GM13976 (cell line): ENCODE measurements at regions not wholly inside any gene's neighbourhood (a gene's known extent, or its start where the extent isn't known, plus 50 kb on each side); places are given as distances from the start of the nearest gene placed in this dataset.

Experiments
- DNase-seq: peaks from one replicate; pipeline ENCODE4 v3.0.0; 2012; ENCODE audit warnings: low spot score
- in situ Hi-C: fragments of 300-500 bp; cut with MboI; formaldehyde crosslinking; loops from one replicate; pipeline ENCODE4 v1.12.0; 2022; ENCODE audit warnings: low sequenced_read_pairs, mixed read lengths, inconsistent platforms; ENCODE audit not compliant: unreplicated experiment
- TF ChIP-seq, protein P1 (sequence below): IDR thresholded peaks from 2 replicates; pipeline ENCODE4 v1.5.1; 2012; ENCODE audit warnings: borderline replicate concordance, mild to moderate bottlenecking; ENCODE audit not compliant: insufficient read depth; ENCODE audit errors: extremely low read depth, missing control alignments, control extremely low read depth

DNA sequence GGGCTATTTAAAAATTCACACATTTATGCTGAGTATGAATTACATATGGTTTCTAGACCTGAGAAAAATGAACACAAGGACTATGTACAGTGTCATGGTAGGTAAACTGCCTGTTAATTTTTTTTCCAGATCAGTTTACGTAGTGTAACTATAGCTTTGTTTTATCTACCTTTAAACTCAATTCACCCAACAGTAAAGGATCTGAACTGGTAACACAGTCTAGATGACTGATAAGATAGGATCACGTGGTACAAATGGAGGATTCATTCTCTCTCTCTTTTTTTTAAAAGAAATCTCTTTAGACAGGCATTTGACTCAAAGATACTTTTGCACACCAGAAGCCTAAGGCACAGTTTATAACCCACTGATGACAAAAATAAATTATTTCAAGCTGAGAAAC is 130.8 kb upstream of the ATP2B1 start:
- DNase-seq, result no peak
- in situ Hi-C loops, result no loop called here
- TF ChIP-seq, protein P1, sequence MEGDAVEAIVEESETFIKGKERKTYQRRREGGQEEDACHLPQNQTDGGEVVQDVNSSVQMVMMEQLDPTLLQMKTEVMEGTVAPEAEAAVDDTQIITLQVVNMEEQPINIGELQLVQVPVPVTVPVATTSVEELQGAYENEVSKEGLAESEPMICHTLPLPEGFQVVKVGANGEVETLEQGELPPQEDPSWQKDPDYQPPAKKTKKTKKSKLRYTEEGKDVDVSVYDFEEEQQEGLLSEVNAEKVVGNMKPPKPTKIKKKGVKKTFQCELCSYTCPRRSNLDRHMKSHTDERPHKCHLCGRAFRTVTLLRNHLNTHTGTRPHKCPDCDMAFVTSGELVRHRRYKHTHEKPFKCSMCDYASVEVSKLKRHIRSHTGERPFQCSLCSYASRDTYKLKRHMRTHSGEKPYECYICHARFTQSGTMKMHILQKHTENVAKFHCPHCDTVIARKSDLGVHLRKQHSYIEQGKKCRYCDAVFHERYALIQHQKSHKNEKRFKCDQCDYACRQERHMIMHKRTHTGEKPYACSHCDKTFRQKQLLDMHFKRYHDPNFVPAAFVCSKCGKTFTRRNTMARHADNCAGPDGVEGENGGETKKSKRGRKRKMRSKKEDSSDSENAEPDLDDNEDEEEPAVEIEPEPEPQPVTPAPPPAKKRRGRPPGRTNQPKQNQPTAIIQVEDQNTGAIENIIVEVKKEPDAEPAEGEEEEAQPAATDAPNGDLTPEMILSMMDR, result no peak

DNA sequence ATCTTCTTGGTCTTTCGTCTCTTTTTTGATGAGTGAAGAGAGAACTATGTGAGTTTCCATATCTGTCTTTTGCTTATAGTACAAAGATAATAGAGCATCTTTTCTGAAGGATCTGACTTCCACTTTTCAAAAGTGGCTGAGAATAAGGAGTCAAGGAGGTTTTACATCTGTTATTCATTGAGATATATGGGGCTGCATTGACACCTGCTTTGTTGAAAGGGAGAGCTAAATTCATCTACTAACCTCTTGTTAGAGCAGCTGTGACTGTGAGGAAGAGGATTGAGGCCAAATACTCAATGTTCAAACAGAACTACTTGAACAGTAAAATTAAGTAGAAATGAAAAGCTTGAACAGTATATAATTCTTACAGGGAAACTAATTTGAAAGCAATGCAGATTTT is 130.2 kb upstream of the ATP2B1 start:
- DNase-seq, result no peak
- in situ Hi-C loops, result no loop called here
- TF ChIP-seq, protein P1, result no peak

DNA sequence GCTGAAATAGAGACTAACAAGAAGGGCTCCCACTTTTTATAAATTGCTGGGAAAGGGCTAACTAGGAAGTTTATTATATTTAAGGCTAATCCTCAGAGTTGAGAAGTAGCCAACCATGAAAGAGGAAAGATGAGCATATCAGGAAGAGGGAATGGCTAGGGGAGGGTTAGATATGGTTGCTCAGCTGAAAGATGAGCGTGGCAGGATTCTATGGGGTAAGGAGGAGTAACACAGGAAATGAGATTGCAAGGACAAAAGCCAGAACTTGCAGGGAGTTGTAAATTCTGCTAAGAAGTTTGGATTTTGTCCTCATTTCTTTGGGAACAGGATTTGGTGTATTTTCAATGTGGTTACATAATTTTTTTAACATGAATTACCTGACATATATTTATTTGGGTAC is 127.4 kb upstream of the ATP2B1 start:
- TF ChIP-seq, protein P1, result no peak
- no peak for DNase-seq
- in situ Hi-C loops, result no loop called here

DNA sequence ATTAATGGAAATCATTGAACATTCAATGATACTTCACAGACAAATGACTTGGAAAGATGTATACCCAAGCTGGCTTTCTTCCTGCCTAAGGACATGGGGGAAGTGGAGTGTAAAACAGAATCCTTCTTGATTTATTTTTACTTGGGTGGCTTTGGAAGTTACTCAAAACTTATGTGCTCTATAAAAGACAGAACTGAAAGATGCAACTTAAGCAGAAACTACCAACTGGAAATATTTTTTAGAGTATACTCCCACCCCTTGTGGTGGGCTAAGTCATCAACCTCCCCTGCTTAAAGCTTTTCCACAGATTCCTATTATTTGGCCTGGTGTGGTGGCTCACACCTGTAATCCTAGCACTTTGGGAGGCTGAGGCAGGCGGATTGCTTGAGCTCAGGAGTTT is 126.0 kb upstream of the ATP2B1 start:
- in situ Hi-C loops, result no loop called here
- no peak for DNase-seq
- TF ChIP-seq, protein P1, result no peak

DNA sequence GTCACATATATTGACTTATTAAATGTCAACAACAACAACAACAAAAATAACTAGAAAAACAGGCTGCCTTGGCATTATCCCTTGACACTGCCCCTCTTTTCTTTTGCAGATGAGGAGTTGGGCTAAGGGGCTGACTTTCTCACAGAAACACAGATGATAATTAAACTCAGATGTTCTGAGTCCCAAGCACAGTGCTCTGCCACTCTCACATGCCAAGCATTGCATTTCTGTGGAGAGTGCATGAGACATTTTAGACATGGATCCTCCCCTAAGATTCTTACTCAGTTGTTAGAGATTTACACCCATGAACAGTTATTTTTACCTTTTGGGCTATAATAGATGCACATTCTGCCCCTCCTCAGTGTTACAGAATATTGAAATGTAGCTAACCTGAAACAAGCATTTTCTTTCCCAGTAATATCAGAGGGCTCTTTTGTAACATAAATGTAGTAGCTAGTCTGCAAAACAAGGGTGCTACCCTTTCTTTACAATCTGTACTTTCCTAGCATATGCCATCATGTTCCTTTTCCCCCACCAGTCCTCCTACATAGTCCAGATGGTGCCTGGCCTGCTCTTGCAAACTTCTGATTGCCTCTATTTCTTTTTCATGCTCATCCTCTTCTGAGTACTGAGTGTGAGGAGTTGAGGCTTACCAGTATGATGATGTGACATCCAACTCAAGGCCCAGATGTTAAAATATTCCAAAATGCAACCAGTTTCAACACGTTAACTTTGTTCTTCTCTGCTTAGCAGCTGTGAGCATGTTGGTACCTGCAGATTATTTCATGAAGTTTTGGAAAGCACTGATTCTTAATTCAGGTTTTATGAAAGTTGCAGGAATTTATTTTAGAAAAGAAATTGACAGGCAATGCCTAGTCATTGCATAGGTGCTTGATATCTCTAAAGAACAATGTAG is 125.0 kb upstream of the ATP2B1 start:
- TF ChIP-seq, protein P1, result no peak
- in situ Hi-C loops, result no loop called here
- no peak for DNase-seq

DNA sequence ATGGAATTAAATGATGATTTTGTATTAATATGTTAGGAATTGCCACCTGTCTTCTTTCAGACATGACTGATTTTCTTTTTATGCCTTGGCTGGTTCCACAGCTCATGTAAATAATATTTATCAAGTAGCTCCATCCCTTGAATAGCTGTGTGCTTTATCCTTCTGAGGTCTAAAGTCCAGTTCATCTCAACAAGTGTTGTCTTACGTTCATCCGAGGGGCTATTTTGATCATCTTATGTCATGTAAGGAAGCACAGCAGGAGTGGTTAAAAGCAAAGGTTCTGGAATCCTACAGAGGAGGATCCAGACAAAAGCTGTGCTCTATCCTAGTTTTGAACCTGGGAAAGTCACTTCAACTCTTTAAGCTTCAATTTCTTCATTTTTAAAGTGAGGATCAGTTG is 123.7 kb upstream of the ATP2B1 start:
- in situ Hi-C loops, result no loop called here
- TF ChIP-seq, protein P1, result no peak
- DNase-seq, result no peak
